DOHH2 (cell line): ENCODE measurements at regions not wholly inside any gene's neighbourhood (a gene's known extent, or its start where the extent isn't known, plus 50 kb on each side); places are given as distances from the start of the nearest gene placed in this dataset.
"Not testable (repeated sequence)": the region's sequence is repeated elsewhere in the genome, so short reads cannot be mapped to it uniquely, and the experiment has no call there.

Experiments
- CTCF ChIP-seq: fragments of 200-600 bp; sonication (generic); IDR thresholded peaks from one replicate; pipeline ENCODE4 v1.5.1; 2014; ENCODE audit warnings: antibody characterized with exemption, mild to moderate bottlenecking, low read depth, low read length; ENCODE audit not compliant: poor library complexity, severe bottlenecking
- EZH2phosphoT487 ChIP-seq: fragments of 200-600 bp; sonication (generic); IDR thresholded peaks from 2 replicates; pipeline ENCODE4 v1.6.1; 2017; ENCODE audit warnings: borderline replicate concordance, mild to moderate bottlenecking, antibody characterized with exemption, low read length, moderate library complexity, mixed read lengths

- TF ChIP-seq CTCF, EZH2phosphoT487: not testable (repeated sequence)
These were observed 132.7 kb upstream of the HSFY2 start for GRCh38 chrY:18906198-18906597.
